A549 (cell line): ENCODE measurements at regions not wholly inside any gene's neighbourhood (a gene's known extent, or its start where the extent isn't known, plus 50 kb on each side); places are given as distances from the start of the nearest gene placed in this dataset.

ENCODE experiments used
- CBX2 ChIP-seq: fragments of 200-600 bp; sonication (generic); IDR thresholded peaks from 2 replicates; pipeline ENCODE4 v1.6.1; 2016; ENCODE audit warnings: low read depth, mild to moderate bottlenecking, borderline replicate concordance
- KDM1A ChIP-seq: fragments of 200-600 bp; sonication (generic); IDR thresholded peaks from 2 replicates; pipeline ENCODE4 v1.6.1; 2016; ENCODE audit warnings: low read depth, mild to moderate bottlenecking
- MAX ChIP-seq: IDR thresholded peaks from 2 replicates; pipeline ENCODE4 v1.6.1; 2012
- NPAS2 ChIP-seq: fragments of 250-450 bp; sonication (Bioruptor Pico); IDR thresholded peaks from 2 replicates; pipeline ENCODE4 v1.8.0; 2022; ENCODE audit warnings: mild to moderate bottlenecking, moderate library complexity, borderline replicate concordance
- POLR2AphosphoS2 ChIP-seq: conservative IDR thresholded peaks from 2 replicates; pipeline ENCODE4 v1.6.1; 2012; ENCODE audit warnings: low read length, improper control_type of control experiment, inconsistent platforms
- RAD21 ChIP-seq, 2 experiments: fragments of >200 bp in 1 of 2; sonication (Bioruptor Twin) in 1 of 2; formaldehyde crosslinking in 1 of 2; IDR thresholded peaks in 1 of 2; conservative IDR thresholded peaks in 1 of 2; 2 replicates in 1 of 2; 3 replicates in 1 of 2; pipeline ENCODE4 v1.6.1; 2012 to 2018; ENCODE audit warnings: inconsistent platforms in 1 of 2
- REST ChIP-seq: fragments of 200-600 bp; sonication (generic); IDR thresholded peaks from 2 replicates; pipeline ENCODE4 v1.6.1; 2016; ENCODE audit warnings: antibody characterized with exemption, mild to moderate bottlenecking, moderate library complexity
- TF ChIP-seq, protein P1 (sequence below): fragments of >200 bp; sonication (Bioruptor Twin); formaldehyde crosslinking; IDR thresholded peaks from 3 replicates; pipeline ENCODE4 v1.6.1; 2016
- TF ChIP-seq, protein P2 (sequence below): fragments of >200 bp; sonication (Bioruptor Twin); formaldehyde crosslinking; IDR thresholded peaks from 3 replicates; pipeline ENCODE4 v1.5.1; 2016

GRCh38 chr10:24778298-24778697, 54.6 kb upstream of the ARHGAP21 start:
- no peak for TF ChIP-seq NPAS2
- TF ChIP-seq, protein P1, sequence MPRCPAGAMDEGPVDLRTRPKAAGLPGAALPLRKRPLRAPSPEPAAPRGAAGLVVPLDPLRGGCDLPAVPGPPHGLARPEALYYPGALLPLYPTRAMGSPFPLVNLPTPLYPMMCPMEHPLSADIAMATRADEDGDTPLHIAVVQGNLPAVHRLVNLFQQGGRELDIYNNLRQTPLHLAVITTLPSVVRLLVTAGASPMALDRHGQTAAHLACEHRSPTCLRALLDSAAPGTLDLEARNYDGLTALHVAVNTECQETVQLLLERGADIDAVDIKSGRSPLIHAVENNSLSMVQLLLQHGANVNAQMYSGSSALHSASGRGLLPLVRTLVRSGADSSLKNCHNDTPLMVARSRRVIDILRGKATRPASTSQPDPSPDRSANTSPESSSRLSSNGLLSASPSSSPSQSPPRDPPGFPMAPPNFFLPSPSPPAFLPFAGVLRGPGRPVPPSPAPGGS: no peak
- TF ChIP-seq CBX2: no peak
- TF ChIP-seq KDM1A: no peak
- TF ChIP-seq RAD21 (conservative IDR thresholded peaks at IDR 0.05 in 1 of 2, IDR thresholded peaks at IDR 0.05 in 1 of 2): no peak
- TF ChIP-seq POLR2AphosphoS2: no peak
- no peak for TF ChIP-seq MAX
- TF ChIP-seq, protein P2, sequence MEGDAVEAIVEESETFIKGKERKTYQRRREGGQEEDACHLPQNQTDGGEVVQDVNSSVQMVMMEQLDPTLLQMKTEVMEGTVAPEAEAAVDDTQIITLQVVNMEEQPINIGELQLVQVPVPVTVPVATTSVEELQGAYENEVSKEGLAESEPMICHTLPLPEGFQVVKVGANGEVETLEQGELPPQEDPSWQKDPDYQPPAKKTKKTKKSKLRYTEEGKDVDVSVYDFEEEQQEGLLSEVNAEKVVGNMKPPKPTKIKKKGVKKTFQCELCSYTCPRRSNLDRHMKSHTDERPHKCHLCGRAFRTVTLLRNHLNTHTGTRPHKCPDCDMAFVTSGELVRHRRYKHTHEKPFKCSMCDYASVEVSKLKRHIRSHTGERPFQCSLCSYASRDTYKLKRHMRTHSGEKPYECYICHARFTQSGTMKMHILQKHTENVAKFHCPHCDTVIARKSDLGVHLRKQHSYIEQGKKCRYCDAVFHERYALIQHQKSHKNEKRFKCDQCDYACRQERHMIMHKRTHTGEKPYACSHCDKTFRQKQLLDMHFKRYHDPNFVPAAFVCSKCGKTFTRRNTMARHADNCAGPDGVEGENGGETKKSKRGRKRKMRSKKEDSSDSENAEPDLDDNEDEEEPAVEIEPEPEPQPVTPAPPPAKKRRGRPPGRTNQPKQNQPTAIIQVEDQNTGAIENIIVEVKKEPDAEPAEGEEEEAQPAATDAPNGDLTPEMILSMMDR: no peak
- no peak for TF ChIP-seq REST
